ENCODE measurements at regions not wholly inside any gene's neighbourhood (a gene's known extent, or its start where the extent isn't known, plus 50 kb on each side); places are given as distances from the start of the nearest gene placed in this dataset.

DNA sequence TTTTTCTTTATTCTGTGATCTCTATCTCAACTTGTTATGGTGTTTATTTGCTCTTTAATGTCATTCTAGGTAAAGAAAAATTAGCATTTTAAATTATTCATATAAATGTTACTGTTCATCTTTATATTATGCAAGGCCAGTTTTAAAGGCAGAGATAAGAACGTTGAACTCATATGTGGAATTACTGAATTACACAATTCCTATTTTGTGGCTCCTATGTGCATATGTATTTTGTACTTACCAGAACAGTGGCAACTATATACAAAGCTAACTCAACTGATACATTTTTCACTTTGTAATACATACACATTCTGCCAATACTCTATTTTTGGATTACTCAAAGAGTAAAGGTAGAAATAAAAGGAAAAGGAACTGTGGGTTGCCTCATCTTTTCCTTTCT, 533.2 kb upstream of the NR3C2 start:
- Histone ChIP-seq H3K9ac (ENCODE audit: low read length) (no peak overlapping the region), H3K14ac (ENCODE audit: low read length) (no peak overlapping the region), H2AK5ac (ENCODE audit: low read length) (no peak overlapping the region), H2AFZ (ENCODE audit: insufficient read depth, low read length, poor library complexity) (no peak overlapping the region), H3K27ac (ENCODE audit: low read depth, low read length) (no peak overlapping the region), H3K79me1 (ENCODE audit: low read length) (no peaks in the 10 kb centered on the region), H4K8ac (ENCODE audit: low read depth, low read length) (no peak overlapping the region), H2BK120ac (ENCODE audit: insufficient read depth, low read length, poor library complexity) (no peak overlapping the region), H4K91ac (ENCODE audit: low read depth, low read length) (no peak overlapping the region), H3K18ac (ENCODE audit: low read length) (no peak overlapping the region), H2BK5ac (ENCODE audit: low read depth, low read length, poor library complexity) (no peak overlapping the region), H3K27me3 (ENCODE audit: insufficient read depth, low read length) (no peaks in the 10 kb centered on the region), H3K4ac (ENCODE audit: low read depth, low read length) (no peak overlapping the region), H4K12ac (ENCODE audit: low read depth, low read length) (no peak overlapping the region), H2BK12ac (ENCODE audit: low read length) (no peak overlapping the region), H3K9me3 (ENCODE audit: insufficient read depth, low read depth, low read length) (no peaks in the 10 kb centered on the region), H3K23ac (ENCODE audit: low read length) (no peak overlapping the region), H3K36me3 (ENCODE audit: control insufficient read depth in 1 of 2, insufficient read depth in 2 of 2, low read length in 2 of 2) (no peaks in the 10 kb centered on the region), H3K4me3 (ENCODE audit: low read depth, low read length) (no peak overlapping the region), H3K4me1 (ENCODE audit: control insufficient read depth in 1 of 2, insufficient read depth in 2 of 2, low read length in 2 of 2) (no peaks in the 10 kb centered on the region), H3K4me2 (ENCODE audit: low read length) (no peak overlapping the region), H3K79me2 (ENCODE audit: control insufficient read depth, insufficient read depth, low read length, poor library complexity) (no peaks in the 10 kb centered on the region)
- no peak for DNase-seq
- no CpG with 5 or more reads among the region's 1 CpG for WGBS (ENCODE audit: extremely low coverage, insufficient coverage, insufficient read length)

DNA sequence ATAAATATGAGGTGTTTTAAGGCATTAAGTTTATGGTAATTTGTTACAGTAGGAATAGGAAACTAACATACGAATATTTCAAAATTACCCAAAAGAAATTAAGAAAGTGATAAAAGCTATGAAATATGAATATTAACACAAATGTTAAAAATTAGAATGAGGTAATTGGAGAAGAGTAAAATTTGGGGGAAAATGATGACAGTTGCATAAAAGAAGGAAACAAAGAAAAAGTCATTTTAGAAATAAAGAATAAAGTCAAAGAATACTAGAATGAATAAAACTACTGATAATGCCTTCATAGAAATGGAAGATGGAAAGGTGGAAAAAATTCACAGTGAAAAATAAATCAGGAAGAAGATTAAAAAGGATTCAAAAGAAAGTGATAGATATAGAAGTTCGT, 522.9 kb upstream of the NR3C2 start:
- H3K79me2 ChIP-seq (ENCODE audit: control insufficient read depth, insufficient read depth, low read length, poor library complexity), result no peaks in the 10 kb centered on the region
- H3K4ac ChIP-seq (ENCODE audit: low read depth, low read length), result no peak overlapping the region
- H3K4me2 ChIP-seq (ENCODE audit: low read length), result no peak overlapping the region
- no peaks in the 10 kb centered on the region for H3K9me3 ChIP-seq (ENCODE audit: insufficient read depth, low read depth, low read length)
- H4K8ac ChIP-seq (ENCODE audit: low read depth, low read length), result no peak overlapping the region
- H4K12ac ChIP-seq (ENCODE audit: low read depth, low read length), result no peak overlapping the region
- no peaks in the 10 kb centered on the region for H3K4me1 ChIP-seq (ENCODE audit: control insufficient read depth in 1 of 2, insufficient read depth in 2 of 2, low read length in 2 of 2)
- no peak overlapping the region for H3K9ac ChIP-seq (ENCODE audit: low read length)
- no peak overlapping the region for H3K4me3 ChIP-seq (ENCODE audit: low read depth, low read length)
- no peak overlapping the region for H4K91ac ChIP-seq (ENCODE audit: low read depth, low read length)
- no peak overlapping the region for H2AK5ac ChIP-seq (ENCODE audit: low read length)
- no peak for DNase-seq
- H2BK120ac ChIP-seq (ENCODE audit: insufficient read depth, low read length, poor library complexity), result no peak overlapping the region
- H3K14ac ChIP-seq (ENCODE audit: low read length), result no peak overlapping the region
- H2BK12ac ChIP-seq (ENCODE audit: low read length), result no peak overlapping the region
- no peak overlapping the region for H3K27ac ChIP-seq (ENCODE audit: low read depth, low read length)
- H3K18ac ChIP-seq (ENCODE audit: low read length), result no peak overlapping the region
- H3K23ac ChIP-seq (ENCODE audit: low read length), result no peak overlapping the region
- 100% methylated on average over 1 of the region's 2 CpGs for WGBS (ENCODE audit: extremely low coverage, insufficient coverage, insufficient read length)
- no peaks in the 10 kb centered on the region for H3K79me1 ChIP-seq (ENCODE audit: low read length)
- no peaks in the 10 kb centered on the region for H3K36me3 ChIP-seq (ENCODE audit: control insufficient read depth in 1 of 2, insufficient read depth in 2 of 2, low read length in 2 of 2)
- H2BK5ac ChIP-seq (ENCODE audit: low read depth, low read length, poor library complexity), result no peak overlapping the region
- no peak overlapping the region for H2AFZ ChIP-seq (ENCODE audit: insufficient read depth, low read length, poor library complexity)
- no peaks in the 10 kb centered on the region for H3K27me3 ChIP-seq (ENCODE audit: insufficient read depth, low read length)

DNA sequence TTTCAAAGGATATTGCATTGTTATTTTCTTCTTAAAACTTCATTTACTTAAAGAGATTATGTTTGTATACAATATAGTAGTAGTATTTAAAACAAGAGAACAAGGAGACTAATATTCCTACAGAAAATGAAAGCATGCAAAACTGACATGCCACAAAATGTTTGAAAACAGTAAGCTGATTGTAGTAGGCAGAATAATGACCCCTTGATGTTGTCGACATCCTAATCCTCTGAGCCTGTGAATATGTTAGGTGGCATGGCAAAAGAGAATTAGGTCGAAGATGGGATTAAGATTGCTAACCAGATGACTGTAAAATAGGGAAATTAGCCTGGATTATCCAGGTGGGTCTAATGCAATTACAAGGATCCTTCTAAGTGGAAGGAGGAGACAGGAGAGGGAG, 522.2 kb upstream of the NR3C2 start:
- Histone ChIP-seq H2AK5ac (ENCODE audit: low read length) (no peak overlapping the region), H4K91ac (ENCODE audit: low read depth, low read length) (no peak overlapping the region), H3K27ac (ENCODE audit: low read depth, low read length) (no peak overlapping the region), H3K9ac (ENCODE audit: low read length) (no peak overlapping the region), H3K36me3 (ENCODE audit: control insufficient read depth in 1 of 2, insufficient read depth in 2 of 2, low read length in 2 of 2) (no peaks in the 10 kb centered on the region), H3K27me3 (ENCODE audit: insufficient read depth, low read length) (no peaks in the 10 kb centered on the region), H3K18ac (ENCODE audit: low read length) (no peak overlapping the region), H3K4me2 (ENCODE audit: low read length) (no peak overlapping the region), H3K9me3 (ENCODE audit: insufficient read depth, low read depth, low read length) (no peaks in the 10 kb centered on the region), H4K8ac (ENCODE audit: low read depth, low read length) (no peak overlapping the region), H3K23ac (ENCODE audit: low read length) (no peak overlapping the region), H4K12ac (ENCODE audit: low read depth, low read length) (no peak overlapping the region), H3K14ac (ENCODE audit: low read length) (no peak overlapping the region), H3K4me3 (ENCODE audit: low read depth, low read length) (no peak overlapping the region), H2BK120ac (ENCODE audit: insufficient read depth, low read length, poor library complexity) (no peak overlapping the region), H2BK5ac (ENCODE audit: low read depth, low read length, poor library complexity) (no peak overlapping the region), H2BK12ac (ENCODE audit: low read length) (no peak overlapping the region), H3K4ac (ENCODE audit: low read depth, low read length) (no peak overlapping the region), H3K4me1 (ENCODE audit: control insufficient read depth in 1 of 2, insufficient read depth in 2 of 2, low read length in 2 of 2) (no peaks in the 10 kb centered on the region), H3K79me2 (ENCODE audit: control insufficient read depth, insufficient read depth, low read length, poor library complexity) (no peaks in the 10 kb centered on the region), H3K79me1 (ENCODE audit: low read length) (no peaks in the 10 kb centered on the region), H2AFZ (ENCODE audit: insufficient read depth, low read length, poor library complexity) (no peak overlapping the region)
- DNase-seq, result no peak
- WGBS (ENCODE audit: extremely low coverage, insufficient coverage, insufficient read length), result no CpG with 5 or more reads among the region's 2 CpGs

DNA sequence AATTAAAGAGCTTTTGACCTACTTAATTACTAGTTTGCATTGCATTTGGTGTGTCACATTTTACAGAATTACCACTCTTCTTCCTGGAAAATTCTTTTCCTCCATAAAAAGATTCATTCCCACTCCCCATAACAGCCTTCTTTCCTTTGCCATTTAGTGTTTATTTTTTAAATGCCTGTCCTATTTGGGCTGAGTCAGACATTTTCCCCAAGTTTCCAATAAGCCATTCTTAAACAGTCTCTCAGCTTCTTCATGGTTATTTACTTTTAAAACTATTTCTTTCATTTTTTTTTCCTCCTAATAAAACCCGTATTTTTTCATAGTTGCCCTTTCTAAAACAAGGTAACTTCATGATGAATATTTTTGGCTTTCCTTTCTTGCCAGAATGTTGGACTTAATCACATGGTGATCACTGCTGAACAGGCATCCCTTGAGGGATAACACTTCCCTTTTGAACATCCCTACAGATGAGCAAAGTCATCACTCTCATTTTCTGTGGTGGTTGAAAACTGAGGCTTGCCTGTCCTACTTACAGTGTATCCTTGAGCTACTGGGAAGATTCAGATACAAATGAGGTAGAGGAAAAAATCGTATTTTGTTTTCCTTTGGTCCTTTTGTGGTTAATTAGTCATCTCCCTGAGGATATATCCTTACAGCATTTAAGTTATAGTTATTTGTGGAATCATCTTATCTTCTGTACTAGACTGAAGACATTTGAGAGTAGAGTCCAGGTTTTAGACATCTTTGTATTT, 520.5 kb upstream of the NR3C2 start:
- Histone ChIP-seq H4K91ac (ENCODE audit: low read depth, low read length) (no peak overlapping the region), H2AFZ (ENCODE audit: insufficient read depth, low read length, poor library complexity) (no peak overlapping the region), H3K4me1 (ENCODE audit: control insufficient read depth in 1 of 2, insufficient read depth in 2 of 2, low read length in 2 of 2) (no peaks in the 10 kb centered on the region)

More for the DNA sequence above, 520.5 kb upstream of the NR3C2 start:
- Histone ChIP-seq H4K8ac (ENCODE audit: low read depth, low read length) (no peak overlapping the region), H3K14ac (ENCODE audit: low read length) (no peak overlapping the region), H3K4ac (ENCODE audit: low read depth, low read length) (no peak overlapping the region), H2BK5ac (ENCODE audit: low read depth, low read length, poor library complexity) (no peak overlapping the region), H3K27ac (ENCODE audit: low read depth, low read length) (no peak overlapping the region), H3K4me3 (ENCODE audit: low read depth, low read length) (no peak overlapping the region), H2AK5ac (ENCODE audit: low read length) (no peak overlapping the region), H3K79me2 (ENCODE audit: control insufficient read depth, insufficient read depth, low read length, poor library complexity) (no peaks in the 10 kb centered on the region), H2BK12ac (ENCODE audit: low read length) (no peak overlapping the region), H3K36me3 (ENCODE audit: control insufficient read depth in 1 of 2, insufficient read depth in 2 of 2, low read length in 2 of 2) (no peaks in the 10 kb centered on the region), H3K18ac (ENCODE audit: low read length) (no peak overlapping the region), H3K9ac (ENCODE audit: low read length) (no peak overlapping the region), H2BK120ac (ENCODE audit: insufficient read depth, low read length, poor library complexity) (no peak overlapping the region), H3K9me3 (ENCODE audit: insufficient read depth, low read depth, low read length) (no peaks in the 10 kb centered on the region), H3K4me2 (ENCODE audit: low read length) (no peak overlapping the region), H3K27me3 (ENCODE audit: insufficient read depth, low read length) (no peaks in the 10 kb centered on the region), H3K79me1 (ENCODE audit: low read length) (no peaks in the 10 kb centered on the region), H4K12ac (ENCODE audit: low read depth, low read length) (no peak overlapping the region), H3K23ac (ENCODE audit: low read length) (no peak overlapping the region)
- peak in 1 of 2 donors; percentile 5 for DNase-seq
- WGBS (ENCODE audit: extremely low coverage, insufficient coverage, insufficient read length), result no CpG with 5 or more reads among the region's 2 CpGs

Measured in trophoblast cell (in vitro differentiated cells and primary cell).